ENCODE measurements at regions not wholly inside any gene's neighbourhood (a gene's known extent, or its start where the extent isn't known, plus 50 kb on each side); places are given as distances from the start of the nearest gene placed in this dataset.

DNA sequence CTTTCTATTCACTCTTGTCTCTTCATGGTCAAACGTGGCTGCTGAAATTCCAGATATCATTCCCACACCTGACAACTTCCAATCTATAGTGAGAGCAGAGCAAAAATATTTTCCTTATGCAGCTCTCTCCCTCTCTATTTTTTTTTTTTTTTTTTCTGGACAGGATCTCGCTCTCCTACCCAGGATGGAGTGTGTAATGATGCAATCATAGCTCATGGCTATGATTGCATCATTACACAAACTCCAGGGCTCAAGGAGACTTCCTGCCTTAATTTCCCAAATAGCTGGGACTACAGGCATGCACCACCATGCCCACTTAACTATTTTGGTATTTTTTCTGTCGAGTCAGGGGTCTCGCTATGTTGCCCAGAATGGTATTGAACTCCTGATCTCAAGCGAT lies 1398.9 kb downstream of the AACS start:
- dilution Hi-C loops (cut with MboI; ENCODE audit: extremely low pct_ligation_motif_present, low sequenced_read_pairs), result no loop called here
- no peak overlapping the region for H3K27ac ChIP-seq (ENCODE audit: insufficient read depth, low read depth, low read length)
- TF ChIP-seq POLR2AphosphoS5 (IDR thresholded peaks at IDR 0.05; ENCODE audit: insufficient read depth, low read depth, low read length) (no peak), FOS (IDR thresholded peaks at IDR 0.05; ENCODE audit: borderline replicate concordance, insufficient read depth, low read length) (no peak), MYC (IDR thresholded peaks at IDR 0.05; ENCODE audit: low read depth, low read length) (no peak), POLR2A (IDR thresholded peaks at IDR 0.05; ENCODE audit: low read depth, low read length) (no peak), JUN (IDR thresholded peaks at IDR 0.05; ENCODE audit: borderline replicate concordance, insufficient read depth, insufficient read length, low read depth) (no peak), GATA2 (IDR thresholded peaks at IDR 0.05; ENCODE audit: insufficient read depth, insufficient read length, low read depth, low read length) (no peak), EZH2 (IDR thresholded peaks at IDR 0.05; ENCODE audit: borderline replicate concordance, low read depth, low read length, severe bottlenecking) (no peak)
- TF ChIP-seq, protein P1, sequence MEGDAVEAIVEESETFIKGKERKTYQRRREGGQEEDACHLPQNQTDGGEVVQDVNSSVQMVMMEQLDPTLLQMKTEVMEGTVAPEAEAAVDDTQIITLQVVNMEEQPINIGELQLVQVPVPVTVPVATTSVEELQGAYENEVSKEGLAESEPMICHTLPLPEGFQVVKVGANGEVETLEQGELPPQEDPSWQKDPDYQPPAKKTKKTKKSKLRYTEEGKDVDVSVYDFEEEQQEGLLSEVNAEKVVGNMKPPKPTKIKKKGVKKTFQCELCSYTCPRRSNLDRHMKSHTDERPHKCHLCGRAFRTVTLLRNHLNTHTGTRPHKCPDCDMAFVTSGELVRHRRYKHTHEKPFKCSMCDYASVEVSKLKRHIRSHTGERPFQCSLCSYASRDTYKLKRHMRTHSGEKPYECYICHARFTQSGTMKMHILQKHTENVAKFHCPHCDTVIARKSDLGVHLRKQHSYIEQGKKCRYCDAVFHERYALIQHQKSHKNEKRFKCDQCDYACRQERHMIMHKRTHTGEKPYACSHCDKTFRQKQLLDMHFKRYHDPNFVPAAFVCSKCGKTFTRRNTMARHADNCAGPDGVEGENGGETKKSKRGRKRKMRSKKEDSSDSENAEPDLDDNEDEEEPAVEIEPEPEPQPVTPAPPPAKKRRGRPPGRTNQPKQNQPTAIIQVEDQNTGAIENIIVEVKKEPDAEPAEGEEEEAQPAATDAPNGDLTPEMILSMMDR (IDR thresholded peaks at IDR 0.05; ENCODE audit: extremely low read depth in 1 of 2, insufficient read depth in 1 of 2, low read depth in 1 of 2, low read length in 2 of 2), result no peak
- TF ChIP-seq, protein P2, sequence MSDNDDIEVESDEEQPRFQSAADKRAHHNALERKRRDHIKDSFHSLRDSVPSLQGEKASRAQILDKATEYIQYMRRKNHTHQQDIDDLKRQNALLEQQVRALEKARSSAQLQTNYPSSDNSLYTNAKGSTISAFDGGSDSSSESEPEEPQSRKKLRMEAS (IDR thresholded peaks at IDR 0.05; ENCODE audit: insufficient read depth, insufficient read length), result no peak
- H3K4me3 ChIP-seq (replicated peaks in 1 of 3; ENCODE audit: insufficient read depth in 1 of 3, low read depth in 1 of 3, low read length in 3 of 3), result no peak overlapping the region
- ChIA-PET POLR2A (no interaction called here), CTCF (no interaction called here)
- no TSS peak for BruUV-seq (replicated peaks)
- H3K9me1 ChIP-seq (replicated peaks; ENCODE audit: control insufficient read depth, extremely low read depth, insufficient read depth, low read length), result no peaks in the 10 kb centered on the region
- DNase-seq (ENCODE audit: low read depth, low spot score), result no peak
- no peak for FAIRE-seq
- no peak overlapping the region for H3K4me2 ChIP-seq (ENCODE audit: insufficient read depth, low read length)
- no peaks in the 10 kb centered on the region for H3K27me3 ChIP-seq (ENCODE audit: control insufficient read depth in 2 of 2, insufficient read depth in 2 of 2, low read length in 2 of 2)
- no peak overlapping the region for H3K9ac ChIP-seq (replicated peaks; ENCODE audit: extremely low read depth, insufficient read depth, low read length)
- H2AFZ ChIP-seq (ENCODE audit: low read depth, low read length), result no peak overlapping the region
- intact Hi-C loops (cut with micrococcal nuclease), result no loop called here
- H3K36me3 ChIP-seq (ENCODE audit: control insufficient read depth in 2 of 2, extremely low read depth in 1 of 2, insufficient read depth in 2 of 2, low read length in 2 of 2), result no peaks in the 10 kb centered on the region
- H3K79me2 ChIP-seq (ENCODE audit: control insufficient read depth, insufficient read depth, low read length), result no peaks in the 10 kb centered on the region
- H4K20me1 ChIP-seq (replicated peaks; ENCODE audit: control insufficient read depth, extremely low read depth, insufficient read depth, low read length), result no peaks in the 10 kb centered on the region
- H3K4me1 ChIP-seq (ENCODE audit: control insufficient read depth, extremely low read depth, insufficient read depth, low read length), result no peaks in the 10 kb centered on the region
- peaks cover 5% of the 10 kb centered on the region for H3K9me3 ChIP-seq (replicated peaks; ENCODE audit: control insufficient read depth, insufficient read depth, low read length)

All from endothelial cell of umbilical vein (primary cell).